ENCODE measurements at regions not wholly inside any gene's neighbourhood (a gene's known extent, or its start where the extent isn't known, plus 50 kb on each side); places are given as distances from the start of the nearest gene placed in this dataset.
"Not testable (repeated sequence)": the region's sequence is repeated elsewhere in the genome, so short reads cannot be mapped to it uniquely, and the experiment has no call there.

DNA sequence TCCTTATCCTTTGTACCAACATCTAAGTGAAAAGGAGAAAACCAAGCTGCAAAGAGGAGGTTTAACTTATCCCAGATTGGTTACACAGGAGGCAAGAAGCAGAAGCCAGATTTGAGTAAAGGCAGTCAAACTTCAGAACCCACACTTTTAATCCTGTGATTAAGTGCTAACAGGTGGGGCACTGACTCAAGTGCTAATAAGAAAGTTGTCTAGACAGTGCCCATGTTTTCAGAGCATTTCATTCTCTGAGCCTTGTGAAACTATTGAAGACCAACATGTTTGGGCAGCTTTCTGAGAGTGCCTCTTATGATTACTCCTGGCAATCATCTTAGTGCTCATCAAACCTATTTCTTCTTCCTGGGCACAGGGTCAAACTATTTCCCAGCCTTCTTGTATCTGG, 380.8 kb downstream of the KCNRG start:
- no peaks in the 10 kb centered on the region for H3K27me3 ChIP-seq (ENCODE audit: insufficient read depth, low read depth)
- H3K36me3 ChIP-seq (ENCODE audit: low read depth) = no peaks in the 10 kb centered on the region
- BruUV-seq (replicated peaks) = no TSS peak
- ChIA-PET CTCF (no interaction called here), POLR2A (ENCODE audit: unreplicated experiment) (no interaction called here)
- peaks cover 5% of the 10 kb centered on the region; the same call in 1 of the 2 replicates for H3K9me3 ChIP-seq (ENCODE audit: insufficient read depth, low read depth)
- no peak overlapping the region for H3K27ac ChIP-seq
- DNase-seq = no peak
- no peaks in the 10 kb centered on the region for H4K20me1 ChIP-seq (ENCODE audit: insufficient read depth)
- intact Hi-C loops (cut with micrococcal nuclease; ENCODE audit: unreplicated experiment) = no loop called here
- no peaks in the 10 kb centered on the region for H3K9me2 ChIP-seq (ENCODE audit: insufficient read depth)
- H3F3A ChIP-seq (ENCODE audit: insufficient read depth, low read depth) = no peaks in the 10 kb centered on the region
- no peak overlapping the region for H3K4me3 ChIP-seq
- no peak overlapping the region for H2AFZ ChIP-seq
- H3K79me2 ChIP-seq (ENCODE audit: low read depth) = no peaks in the 10 kb centered on the region
- H3K4me2 ChIP-seq = no peak overlapping the region
- TF ChIP-seq, protein P1, sequence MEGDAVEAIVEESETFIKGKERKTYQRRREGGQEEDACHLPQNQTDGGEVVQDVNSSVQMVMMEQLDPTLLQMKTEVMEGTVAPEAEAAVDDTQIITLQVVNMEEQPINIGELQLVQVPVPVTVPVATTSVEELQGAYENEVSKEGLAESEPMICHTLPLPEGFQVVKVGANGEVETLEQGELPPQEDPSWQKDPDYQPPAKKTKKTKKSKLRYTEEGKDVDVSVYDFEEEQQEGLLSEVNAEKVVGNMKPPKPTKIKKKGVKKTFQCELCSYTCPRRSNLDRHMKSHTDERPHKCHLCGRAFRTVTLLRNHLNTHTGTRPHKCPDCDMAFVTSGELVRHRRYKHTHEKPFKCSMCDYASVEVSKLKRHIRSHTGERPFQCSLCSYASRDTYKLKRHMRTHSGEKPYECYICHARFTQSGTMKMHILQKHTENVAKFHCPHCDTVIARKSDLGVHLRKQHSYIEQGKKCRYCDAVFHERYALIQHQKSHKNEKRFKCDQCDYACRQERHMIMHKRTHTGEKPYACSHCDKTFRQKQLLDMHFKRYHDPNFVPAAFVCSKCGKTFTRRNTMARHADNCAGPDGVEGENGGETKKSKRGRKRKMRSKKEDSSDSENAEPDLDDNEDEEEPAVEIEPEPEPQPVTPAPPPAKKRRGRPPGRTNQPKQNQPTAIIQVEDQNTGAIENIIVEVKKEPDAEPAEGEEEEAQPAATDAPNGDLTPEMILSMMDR (conservative IDR thresholded peaks at IDR 0.05) = no peak
- TF ChIP-seq EZH2 (IDR thresholded peaks at IDR 0.05; ENCODE audit: low read depth) = no peak
- no peaks in the 10 kb centered on the region for H3K4me1 ChIP-seq (replicated peaks; ENCODE audit: insufficient read depth)

DNA sequence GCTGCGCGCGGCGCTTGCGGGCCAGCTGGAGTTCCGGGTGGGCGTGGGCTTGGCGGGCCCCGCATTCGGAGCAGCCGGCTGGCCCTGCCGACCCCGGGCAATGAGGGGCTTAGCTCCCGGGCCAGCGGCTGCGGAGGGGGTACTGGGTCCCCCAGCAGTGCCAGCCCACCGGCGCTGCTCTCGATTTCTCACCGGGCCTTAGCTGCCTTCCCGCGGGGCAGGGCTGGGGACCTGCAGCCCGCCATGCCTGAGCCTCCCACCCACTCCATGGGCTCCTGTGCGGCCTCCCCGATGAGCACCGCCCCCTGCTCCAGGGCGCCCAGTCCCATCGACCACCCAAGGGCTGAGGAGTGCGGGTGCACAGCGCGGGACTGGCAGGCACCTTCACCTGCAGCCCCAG, 381.4 kb downstream of the KCNRG start:
- not testable (repeated sequence) for H3K27ac ChIP-seq

DNA sequence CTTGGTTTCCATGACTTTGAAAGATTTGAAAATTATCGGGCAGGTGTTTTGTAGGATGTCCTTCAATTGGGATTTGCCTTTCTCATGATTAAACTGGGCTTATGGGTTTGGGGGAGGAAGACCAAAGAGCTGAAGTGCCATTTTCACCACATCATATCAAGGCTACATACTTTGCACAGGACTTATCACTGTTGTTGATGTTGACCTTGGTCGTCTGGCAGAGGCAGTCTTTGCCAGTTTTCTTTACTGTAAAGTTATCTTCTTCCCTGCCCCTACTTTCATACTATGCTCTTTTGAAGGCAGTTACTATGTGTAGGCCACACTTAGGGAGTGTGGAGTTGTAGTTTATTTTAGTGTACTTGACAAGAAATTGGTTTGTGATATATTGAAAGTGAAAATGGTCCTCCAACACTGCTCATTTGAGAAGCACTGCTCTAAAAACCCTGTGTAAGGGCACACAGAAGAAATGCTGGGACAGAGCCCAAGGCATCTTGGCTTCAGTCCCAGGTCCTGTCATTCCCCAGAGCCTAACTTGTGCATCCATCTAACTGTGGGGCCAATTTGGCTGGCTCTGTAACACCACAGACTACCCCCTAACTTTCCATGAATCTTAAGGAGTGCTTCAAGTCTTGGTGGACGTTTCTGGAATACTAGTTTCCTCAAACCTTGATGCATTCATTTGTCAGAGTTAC, 384.9 kb downstream of the KCNRG start:
- no peak overlapping the region for H3K4me3 ChIP-seq
- no peaks in the 10 kb centered on the region for H3K9me2 ChIP-seq (ENCODE audit: insufficient read depth)
- no peaks in the 10 kb centered on the region for H3F3A ChIP-seq (ENCODE audit: insufficient read depth, low read depth)
- no peak overlapping the region for H2AFZ ChIP-seq
- H3K27me3 ChIP-seq (ENCODE audit: insufficient read depth, low read depth) = no peaks in the 10 kb centered on the region
- intact Hi-C loops (cut with micrococcal nuclease; ENCODE audit: unreplicated experiment) = no loop called here
- no peaks in the 10 kb centered on the region for H3K36me3 ChIP-seq (ENCODE audit: low read depth)
- ChIA-PET POLR2A (ENCODE audit: unreplicated experiment) (no interaction called here), CTCF (no interaction called here)
- H3K4me2 ChIP-seq = no peak overlapping the region
- BruUV-seq (replicated peaks) = no TSS peak
- no peak for TF ChIP-seq EZH2 (IDR thresholded peaks at IDR 0.05; ENCODE audit: low read depth)
- TF ChIP-seq, protein P1 (conservative IDR thresholded peaks at IDR 0.05) = no peak
- no peaks in the 10 kb centered on the region; the same call in 1 of the 2 replicates for H3K4me1 ChIP-seq (replicated peaks; ENCODE audit: insufficient read depth)
- DNase-seq = no peak
- no peaks in the 10 kb centered on the region for H3K79me2 ChIP-seq (ENCODE audit: low read depth)
- H4K20me1 ChIP-seq (ENCODE audit: insufficient read depth) = no peaks in the 10 kb centered on the region
- H3K9me3 ChIP-seq (ENCODE audit: insufficient read depth, low read depth) = peaks cover 5% of the 10 kb centered on the region; the same call in 1 of the 2 replicates
- no peak overlapping the region for H3K27ac ChIP-seq

More for the DNA sequence above, 381.4 kb downstream of the KCNRG start:
- H3K9me3 ChIP-seq (ENCODE audit: insufficient read depth, low read depth); H3K4me2 ChIP-seq; H3F3A ChIP-seq (ENCODE audit: insufficient read depth, low read depth); H3K79me2 ChIP-seq (ENCODE audit: low read depth); H3K9me2 ChIP-seq (ENCODE audit: insufficient read depth); H3K4me1 ChIP-seq (replicated peaks; ENCODE audit: insufficient read depth); DNase-seq; CTCF ChIA-PET; H2AFZ ChIP-seq; H3K36me3 ChIP-seq (ENCODE audit: low read depth); POLR2A ChIA-PET (ENCODE audit: unreplicated experiment); H3K27me3 ChIP-seq (ENCODE audit: insufficient read depth, low read depth); H3K4me3 ChIP-seq; intact Hi-C loops (cut with micrococcal nuclease; ENCODE audit: unreplicated experiment); H4K20me1 ChIP-seq (ENCODE audit: insufficient read depth); BruUV-seq (replicated peaks): not testable (repeated sequence)

DNA sequence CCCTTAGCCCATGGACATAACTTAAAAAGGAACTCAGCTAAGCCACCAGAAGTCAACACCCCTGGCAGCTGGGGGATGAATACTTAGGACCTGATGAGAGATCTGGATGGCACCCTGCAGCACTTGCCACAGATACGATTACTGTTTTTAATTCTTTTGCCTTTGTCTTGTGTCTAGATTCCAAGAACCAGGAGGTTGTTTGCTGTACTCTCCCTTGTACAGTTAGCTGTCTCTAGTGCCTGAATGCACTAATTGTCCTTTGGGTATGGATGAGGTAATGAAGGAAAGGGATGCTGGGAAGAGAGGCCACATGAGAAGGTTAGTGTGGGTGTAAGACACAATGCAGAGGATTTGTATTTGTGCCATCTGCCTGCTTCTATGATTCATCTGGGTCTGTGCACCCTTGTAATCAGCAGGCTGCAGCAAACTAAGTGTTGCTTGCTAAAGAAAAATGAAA, 385.8 kb downstream of the KCNRG start:
- Histone ChIP-seq H3K27ac (no peak overlapping the region), H3K27me3 (ENCODE audit: insufficient read depth, low read depth) (no peaks in the 10 kb centered on the region), H3K4me3 (no peak overlapping the region), H3K4me2 (no peak overlapping the region), H3F3A (ENCODE audit: insufficient read depth, low read depth) (no peaks in the 10 kb centered on the region), H2AFZ (no peak overlapping the region), H3K4me1 (replicated peaks; ENCODE audit: insufficient read depth) (no peaks in the 10 kb centered on the region; the same call in 1 of the 2 replicates), H3K36me3 (ENCODE audit: low read depth) (no peaks in the 10 kb centered on the region), H3K9me2 (ENCODE audit: insufficient read depth) (no peaks in the 10 kb centered on the region), H4K20me1 (ENCODE audit: insufficient read depth) (no peaks in the 10 kb centered on the region), H3K9me3 (ENCODE audit: insufficient read depth, low read depth) (peaks cover 5% of the 10 kb centered on the region; the same call in 1 of the 2 replicates), H3K79me2 (ENCODE audit: low read depth) (no peaks in the 10 kb centered on the region)
- no peak for DNase-seq
- CTCF ChIA-PET = no interaction called here
- no TSS peak for BruUV-seq (replicated peaks)
- POLR2A ChIA-PET (ENCODE audit: unreplicated experiment) = interaction anchor here (0.6 kb wide), 1 partner anchor 404 kb away, joined by 7 read pairs; no protein-coding TSS in a partner anchor
- TF ChIP-seq, protein P1 (conservative IDR thresholded peaks at IDR 0.05) = no peak
- no peak for TF ChIP-seq EZH2 (IDR thresholded peaks at IDR 0.05; ENCODE audit: low read depth)
- intact Hi-C loops (cut with micrococcal nuclease; ENCODE audit: unreplicated experiment) = no loop called here

Measured in PC-9 (cell line).